ENCODE measurements at regions not wholly inside any gene's neighbourhood (a gene's known extent, or its start where the extent isn't known, plus 50 kb on each side); places are given as distances from the start of the nearest gene placed in this dataset.

- TF ChIP-seq EZH2 (IDR thresholded peaks at IDR 0.05; ENCODE audit: borderline replicate concordance, control insufficient read depth, low read depth, low read length) (no peak), CTCF (IDR thresholded peaks at IDR 0.05 in 2 of 3, conservative IDR thresholded peaks at IDR 0.05 in 1 of 3; ENCODE audit: control insufficient read depth in 2 of 3, extremely low read depth in 1 of 3, insufficient read depth in 1 of 3, low read depth in 3 of 3, low read length in 3 of 3) (no peak), POLR2A (IDR thresholded peaks at IDR 0.05; ENCODE audit: low read depth, low read length) (no peak), NRF1 (conservative IDR thresholded peaks at IDR 0.05; ENCODE audit: low read depth, low read length) (no peak), E2F4 (IDR thresholded peaks at IDR 0.05; ENCODE audit: low read depth, low read length) (no peak), POLR2AphosphoS5 (IDR thresholded peaks at IDR 0.05; ENCODE audit: low read length) (no peak), JUNB (IDR thresholded peaks at IDR 0.05) (no peak), NBN (IDR thresholded peaks at IDR 0.05) (no peak), GABPA (IDR thresholded peaks at IDR 0.05; ENCODE audit: low read depth) (no peak), ATF2 (IDR thresholded peaks at IDR 0.05; ENCODE audit: low read length) (no peak)
These were observed 109.6 kb upstream of the RBMS3 start for GRCh38 chr3:29171043-29171990.

Data from GM12878 (cell line).